Stimulated activated CD4-positive, alpha-beta T cell treated with anti-CD3 and anti-CD28 coated beads, Interleukin-15, amount 100 ng/mL, for 1 hour (primary cell): ENCODE measurements at regions not wholly inside any gene's neighbourhood (a gene's known extent, or its start where the extent isn't known, plus 50 kb on each side); places are given as distances from the start of the nearest gene placed in this dataset.
"Not testable (repeated sequence)": the region's sequence is repeated elsewhere in the genome, so short reads cannot be mapped to it uniquely, and the experiment has no call there.

Source experiments
- DNase-seq, 2 donors: peaks; one replicate each; pipeline ENCODE4 v3.0.0-alpha.2; 2020; ENCODE audit warnings: low read depth in 1 of 2, low spot score in 1 of 2

GRCh38 chr11:109929308-109929707 lies 163.9 kb upstream of the ZC3H12C start:
- DNase-seq = no peak

- DNase-seq = no peak
Measured at GRCh38 chr11:109933126-109933525, 160.1 kb upstream of the ZC3H12C start.

- DNase-seq = no peak
Measured at GRCh38 chr11:109934151-109934550, 159.0 kb upstream of the ZC3H12C start.

- no peak for DNase-seq
Measured at GRCh38 chr11:109936661-109937180, 156.5 kb upstream of the ZC3H12C start.

GRCh38 chr11:109937968-109938367 lies 155.2 kb upstream of the ZC3H12C start:
- no peak for DNase-seq

GRCh38 chr11:109939166-109939810 lies 153.9 kb upstream of the ZC3H12C start:
- no peak for DNase-seq

- no peak for DNase-seq
Measured at GRCh38 chr11:109940816-109941215, 152.4 kb upstream of the ZC3H12C start.

DNA sequence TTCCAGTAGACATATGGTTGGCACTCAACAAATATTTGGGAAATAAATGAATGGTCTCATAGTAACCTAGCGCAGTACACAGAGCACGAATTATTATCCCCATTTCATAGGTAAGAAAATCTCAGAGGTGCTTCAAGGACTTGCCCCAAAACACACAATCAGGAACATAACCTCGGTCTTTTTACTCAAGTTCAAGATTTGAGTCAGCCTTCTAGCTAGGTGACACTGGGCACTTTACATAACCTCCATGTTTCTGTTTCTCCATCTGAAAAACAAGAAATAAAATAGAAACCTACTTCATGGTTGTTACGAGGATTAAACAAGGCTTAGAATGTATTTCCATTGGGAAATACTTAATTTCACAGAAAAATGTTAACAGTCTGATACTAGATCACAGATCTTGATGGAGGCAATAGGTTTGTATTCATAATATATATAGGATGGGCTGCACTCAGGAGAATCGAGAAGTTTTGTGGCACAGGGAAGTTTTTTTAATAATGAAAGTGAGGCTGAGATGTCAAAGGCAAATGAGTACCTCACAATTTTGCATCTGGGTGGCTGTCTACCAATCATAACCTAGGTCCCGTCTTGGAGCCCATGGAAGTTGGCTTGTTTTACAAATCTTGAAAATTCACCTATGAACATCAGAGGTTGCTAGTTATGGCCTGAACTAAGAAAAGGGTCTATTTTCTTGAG lies 147.4 kb upstream of the ZC3H12C start:
- DNase-seq = no peak

DNA sequence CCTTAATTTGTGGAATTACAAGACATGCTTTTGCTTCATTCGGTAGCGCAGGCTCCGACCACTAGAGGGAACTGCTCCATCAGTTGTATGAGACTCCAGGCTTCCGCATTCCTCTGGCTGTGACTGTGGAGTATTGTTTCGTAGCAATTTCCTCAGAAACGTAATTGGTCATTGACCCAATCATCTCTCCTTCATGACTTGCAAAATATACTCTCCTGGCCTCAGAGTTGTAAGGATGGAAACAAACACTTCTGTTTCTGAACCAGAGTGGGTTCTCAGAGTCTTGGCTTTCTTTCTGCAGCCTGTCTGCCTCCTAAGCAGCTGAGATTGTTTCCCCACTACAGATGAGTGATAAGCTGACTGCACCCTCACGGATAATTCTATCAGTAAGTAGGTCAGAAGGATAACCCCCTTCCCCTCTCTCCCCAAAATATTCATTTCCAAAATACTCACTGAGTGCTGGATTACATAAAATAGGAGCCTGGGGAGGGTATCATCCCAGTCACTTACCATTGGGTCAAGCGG lies 146.8 kb upstream of the ZC3H12C start:
- DNase-seq = peak in 1 of 2 donors; percentile 20

- no peak for DNase-seq
Measured at GRCh38 chr11:109954534-109954933, 138.7 kb upstream of the ZC3H12C start.

- DNase-seq = no peak
Measured at GRCh38 chr11:109956124-109956793, 136.9 kb upstream of the ZC3H12C start.

DNA sequence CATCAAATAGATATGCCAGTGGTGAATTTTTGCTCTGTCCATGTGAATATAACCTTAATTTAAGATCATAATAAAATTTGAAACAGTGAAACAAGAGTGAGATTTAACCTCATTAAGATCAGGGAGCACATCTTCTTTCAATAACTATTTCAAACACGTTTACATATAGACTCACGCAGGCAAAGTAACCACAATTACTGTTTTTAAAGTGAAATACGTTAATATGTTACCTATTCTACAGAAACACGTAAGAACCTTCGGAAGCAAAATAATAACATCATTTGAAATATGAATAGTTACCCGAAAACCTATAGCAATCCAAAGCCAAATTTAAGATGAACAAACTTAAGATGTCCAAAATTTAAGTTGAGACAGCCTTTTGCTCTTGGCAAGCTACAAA lies 136.2 kb upstream of the ZC3H12C start:
- DNase-seq = no peak

DNA sequence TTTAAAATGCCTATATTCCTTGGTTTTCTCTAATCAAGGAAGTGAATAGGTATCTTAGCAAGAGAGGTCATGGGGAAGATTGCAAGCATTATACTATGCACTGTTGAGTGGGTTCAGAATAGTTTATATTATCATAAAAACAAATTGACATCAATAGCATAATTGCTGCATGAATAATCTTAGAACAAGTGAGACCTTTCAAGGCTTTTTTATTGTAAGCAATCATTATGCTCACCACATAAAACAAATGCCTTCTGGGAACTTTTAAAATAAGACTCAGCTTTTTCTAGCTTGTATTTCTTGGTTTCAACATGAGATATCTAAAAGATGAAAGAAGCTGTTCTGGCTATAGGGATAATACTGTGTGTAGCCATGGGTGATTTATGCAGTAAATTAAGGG lies 135.6 kb upstream of the ZC3H12C start:
- no peak for DNase-seq

DNA sequence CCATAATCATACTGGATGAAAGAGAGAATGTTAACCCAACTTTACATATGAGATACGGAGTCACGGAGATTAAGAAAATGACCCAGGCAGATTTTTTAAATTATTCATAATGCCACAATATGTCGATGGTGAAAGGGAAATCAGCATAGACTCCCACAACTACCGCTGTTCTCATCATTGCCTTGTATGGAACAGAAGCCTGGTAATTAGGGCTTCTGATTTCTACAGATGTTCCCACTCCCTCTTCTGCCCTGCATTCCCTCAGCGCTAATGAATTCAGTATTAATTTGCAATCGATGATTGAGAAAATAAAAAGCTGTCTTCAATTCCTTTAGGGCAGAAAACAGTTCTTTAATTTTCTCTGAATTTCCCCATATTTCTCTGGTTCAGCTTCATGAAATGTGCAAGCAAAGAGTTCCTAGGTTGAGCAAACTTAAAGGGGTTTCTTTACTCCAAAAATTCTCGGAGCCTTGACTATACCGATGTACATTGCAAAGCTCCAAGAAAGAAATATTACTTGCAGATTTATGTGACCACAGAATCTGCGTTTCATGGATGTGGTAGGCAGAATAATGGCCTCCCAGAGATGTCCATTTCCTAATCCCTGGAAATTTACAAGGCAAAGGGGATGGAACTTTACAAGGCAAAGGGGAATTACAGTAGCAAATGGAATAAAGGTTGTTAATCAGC lies 134.9 kb upstream of the ZC3H12C start:
- DNase-seq = no peak

DNA sequence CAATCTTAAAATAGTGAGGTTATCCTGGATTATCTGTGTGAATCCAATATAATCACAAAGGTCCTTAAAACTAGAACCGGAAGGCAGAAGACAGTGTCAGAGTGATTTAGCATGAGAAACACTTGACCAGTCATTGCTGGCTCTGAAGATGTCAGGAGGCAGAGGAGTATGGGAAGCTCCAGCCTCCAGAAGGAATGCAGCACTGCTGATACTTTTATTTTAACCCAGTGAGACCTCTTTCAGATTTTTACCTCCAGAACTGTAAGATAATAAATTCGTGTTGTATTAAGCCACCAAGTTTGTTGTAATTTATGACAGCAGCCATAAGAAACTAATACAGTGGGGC lies 134.4 kb upstream of the ZC3H12C start:
- DNase-seq = no peak

- DNase-seq = no peak
Measured at GRCh38 chr11:109960831-109961230, 132.4 kb upstream of the ZC3H12C start.

GRCh38 chr11:109961261-109961660 lies 131.9 kb upstream of the ZC3H12C start:
- no peak for DNase-seq

- DNase-seq = no peak
Measured at GRCh38 chr11:109963101-109963500, 130.1 kb upstream of the ZC3H12C start.

DNA sequence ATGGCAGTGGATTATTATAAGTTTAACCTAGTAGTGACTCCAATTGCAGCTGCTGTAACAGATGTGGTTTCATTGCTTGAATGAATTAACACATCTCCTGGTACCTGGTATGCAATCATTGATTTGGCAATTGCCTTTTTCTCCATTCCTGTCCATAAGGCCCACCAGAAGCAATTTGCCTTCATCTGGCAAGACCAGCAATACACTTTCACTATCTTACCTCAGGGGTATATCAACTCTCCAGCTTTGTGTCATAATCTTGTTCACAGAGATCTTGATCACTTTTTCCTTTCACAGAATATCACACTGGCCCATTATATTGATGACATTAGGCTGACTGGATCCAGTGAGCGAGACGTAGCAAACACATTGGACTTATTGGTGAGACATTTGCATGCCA lies 128.7 kb upstream of the ZC3H12C start:
- DNase-seq = no peak

DNA sequence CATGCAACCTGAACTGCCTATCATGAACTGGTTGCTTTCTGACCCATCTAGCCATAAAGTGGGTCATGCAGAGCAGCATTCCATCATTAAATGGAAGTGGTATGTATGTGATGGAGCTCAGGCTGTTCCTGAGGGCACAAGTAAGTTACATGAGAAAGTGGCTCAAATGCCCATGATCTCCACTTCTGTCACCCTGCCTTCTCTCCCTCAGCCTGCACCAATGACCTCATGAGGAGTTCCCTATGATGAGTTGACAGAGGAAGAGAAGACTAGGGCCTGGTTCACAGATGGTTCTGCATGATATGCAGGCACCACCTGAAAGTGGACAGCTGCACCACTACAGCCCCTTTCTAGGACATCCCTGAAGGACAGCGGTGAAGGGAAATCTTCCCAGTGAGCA lies 127.7 kb upstream of the ZC3H12C start:
- not testable (repeated sequence) for DNase-seq

DNA sequence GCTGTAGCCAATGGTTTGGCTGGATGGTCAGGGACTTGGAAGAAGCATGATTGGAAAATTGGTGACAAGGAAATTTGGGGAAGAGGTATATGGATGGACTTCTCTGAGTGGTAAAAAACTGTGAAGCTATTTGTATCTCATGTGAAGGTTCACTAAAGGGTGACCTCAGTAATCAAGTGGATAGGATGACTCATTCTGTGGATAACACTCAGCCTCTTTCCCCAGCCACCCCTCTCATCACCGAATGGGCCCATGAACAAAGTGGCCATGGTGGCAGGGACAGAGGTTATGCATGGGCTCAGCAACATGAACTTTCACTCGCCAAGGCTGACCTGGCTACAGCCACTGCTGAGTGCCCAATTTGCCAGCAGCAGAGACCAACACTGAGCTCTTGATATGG lies 127.3 kb upstream of the ZC3H12C start:
- DNase-seq = not testable (repeated sequence)
